ENCODE measurements at regions not wholly inside any gene's neighbourhood (a gene's known extent, or its start where the extent isn't known, plus 50 kb on each side); places are given as distances from the start of the nearest gene placed in this dataset.

DNA sequence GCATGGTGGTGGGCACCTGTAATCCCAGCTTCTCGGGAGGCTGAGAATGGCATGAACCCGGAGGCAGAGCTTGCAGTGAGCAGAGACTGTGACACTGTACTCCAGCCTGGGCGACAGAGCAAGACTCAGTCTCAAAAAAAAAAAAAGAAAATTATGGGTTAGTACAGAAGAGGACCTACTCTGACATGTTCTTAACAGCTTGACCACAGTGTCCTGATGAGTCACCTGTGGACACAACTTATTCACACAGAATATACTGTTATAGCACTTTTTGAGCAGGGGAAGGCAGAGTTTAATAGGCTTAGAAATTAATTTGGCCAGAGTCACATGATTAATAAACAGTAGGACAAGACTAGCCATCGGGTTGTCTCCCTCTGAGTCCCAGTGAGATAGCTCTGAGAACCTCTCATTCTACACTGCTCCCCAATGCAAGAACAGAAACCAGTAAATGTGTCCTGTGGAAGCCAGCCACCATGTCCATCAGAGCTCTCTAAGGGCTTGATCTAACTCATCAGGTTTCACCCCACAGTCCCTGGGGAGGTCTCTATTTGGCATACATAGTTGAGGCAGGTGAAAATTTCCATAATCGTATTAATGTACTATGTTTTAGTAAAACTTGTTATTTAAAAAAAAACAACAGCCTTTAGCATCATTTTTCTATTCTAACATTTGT is 1077.9 kb upstream of the C9orf72 start:
- 77 to 78% methylated on average over 2 to 5 of the region's 5 CpGs for WGBS, 2 donors

DNA sequence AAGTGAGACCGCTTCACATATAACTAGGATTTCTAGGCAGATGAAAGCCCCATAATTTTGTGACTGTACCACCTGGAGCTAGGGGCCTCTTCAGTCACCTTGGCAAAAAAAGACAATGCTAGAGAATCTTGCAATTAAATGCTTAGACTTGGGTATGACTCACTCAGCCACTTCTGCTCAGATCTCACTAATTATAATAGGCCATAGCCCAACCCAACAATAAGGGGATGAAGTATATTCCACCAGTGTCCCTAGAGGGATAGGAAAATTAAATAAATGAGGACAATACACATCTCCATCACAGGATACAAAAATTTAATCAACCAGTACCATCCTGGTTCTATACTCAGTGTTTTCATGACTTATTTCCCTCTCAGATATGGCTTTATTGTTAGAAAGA is 1079.9 kb upstream of the C9orf72 start:
- no peak overlapping the region for H3K27ac ChIP-seq
- H3K9me3 ChIP-seq: no peaks in the 10 kb centered on the region
- TF ChIP-seq, protein P1, sequence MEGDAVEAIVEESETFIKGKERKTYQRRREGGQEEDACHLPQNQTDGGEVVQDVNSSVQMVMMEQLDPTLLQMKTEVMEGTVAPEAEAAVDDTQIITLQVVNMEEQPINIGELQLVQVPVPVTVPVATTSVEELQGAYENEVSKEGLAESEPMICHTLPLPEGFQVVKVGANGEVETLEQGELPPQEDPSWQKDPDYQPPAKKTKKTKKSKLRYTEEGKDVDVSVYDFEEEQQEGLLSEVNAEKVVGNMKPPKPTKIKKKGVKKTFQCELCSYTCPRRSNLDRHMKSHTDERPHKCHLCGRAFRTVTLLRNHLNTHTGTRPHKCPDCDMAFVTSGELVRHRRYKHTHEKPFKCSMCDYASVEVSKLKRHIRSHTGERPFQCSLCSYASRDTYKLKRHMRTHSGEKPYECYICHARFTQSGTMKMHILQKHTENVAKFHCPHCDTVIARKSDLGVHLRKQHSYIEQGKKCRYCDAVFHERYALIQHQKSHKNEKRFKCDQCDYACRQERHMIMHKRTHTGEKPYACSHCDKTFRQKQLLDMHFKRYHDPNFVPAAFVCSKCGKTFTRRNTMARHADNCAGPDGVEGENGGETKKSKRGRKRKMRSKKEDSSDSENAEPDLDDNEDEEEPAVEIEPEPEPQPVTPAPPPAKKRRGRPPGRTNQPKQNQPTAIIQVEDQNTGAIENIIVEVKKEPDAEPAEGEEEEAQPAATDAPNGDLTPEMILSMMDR (IDR thresholded peaks at IDR 0.05): no peak
- no peak for TF ChIP-seq POLR2A (IDR thresholded peaks at IDR 0.05)
- no peak overlapping the region for H3K4me3 ChIP-seq
- DNase-seq: no peak
- intact Hi-C loops (cut with DNase I): no loop called here
- H3K36me3 ChIP-seq: no peaks in the 10 kb centered on the region
- no peaks in the 10 kb centered on the region for H3K27me3 ChIP-seq
- H3K4me1 ChIP-seq: no peaks in the 10 kb centered on the region
- WGBS, 2 donors: 87 to 93% methylated on average over 1 of the region's 1 CpG

More for the DNA sequence above, 1077.9 kb upstream of the C9orf72 start:
- DNase-seq: no peak
- Histone ChIP-seq H3K36me3 (no peaks in the 10 kb centered on the region), H3K27ac (no peak overlapping the region), H3K27me3 (no peaks in the 10 kb centered on the region), H3K4me1 (no peaks in the 10 kb centered on the region), H3K9me3 (no peaks in the 10 kb centered on the region), H3K4me3 (no peak overlapping the region)
- intact Hi-C loops (cut with DNase I): no loop called here
- TF ChIP-seq POLR2A (IDR thresholded peaks at IDR 0.05): no peak
- TF ChIP-seq, protein P1 (IDR thresholded peaks at IDR 0.05): no peak

DNA sequence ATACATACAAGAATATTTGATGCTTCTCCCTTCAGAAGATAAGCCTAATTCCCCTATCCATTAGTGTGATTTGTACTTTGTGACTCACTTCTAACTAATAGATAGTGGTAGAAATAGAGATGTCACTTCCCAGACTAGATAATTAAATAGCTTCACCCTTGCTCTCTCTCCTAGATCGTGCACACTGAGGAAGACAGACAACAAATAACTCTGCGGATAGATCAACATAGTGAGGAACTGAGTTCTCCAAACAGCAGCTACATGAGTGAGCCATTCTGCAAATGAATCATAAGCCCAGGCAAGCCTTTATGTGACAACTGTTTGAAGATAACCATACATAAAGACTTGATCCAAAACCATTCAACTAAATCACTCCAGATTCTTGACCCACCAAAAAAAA is 1083.4 kb upstream of the C9orf72 start:
- no peak for DNase-seq
- 58 to 64% methylated on average over 2 of the region's 2 CpGs for WGBS, 2 donors
- no peaks in the 10 kb centered on the region for H3K4me1 ChIP-seq
- no peak overlapping the region for H3K4me3 ChIP-seq
- no peaks in the 10 kb centered on the region for H3K9me3 ChIP-seq
- H3K27ac ChIP-seq: no peak overlapping the region
- H3K36me3 ChIP-seq: no peaks in the 10 kb centered on the region
- TF ChIP-seq, protein P1 (IDR thresholded peaks at IDR 0.05): no peak
- TF ChIP-seq POLR2A (IDR thresholded peaks at IDR 0.05): no peak
- intact Hi-C loops (cut with DNase I): no loop called here
- H3K27me3 ChIP-seq: no peaks in the 10 kb centered on the region

DNA sequence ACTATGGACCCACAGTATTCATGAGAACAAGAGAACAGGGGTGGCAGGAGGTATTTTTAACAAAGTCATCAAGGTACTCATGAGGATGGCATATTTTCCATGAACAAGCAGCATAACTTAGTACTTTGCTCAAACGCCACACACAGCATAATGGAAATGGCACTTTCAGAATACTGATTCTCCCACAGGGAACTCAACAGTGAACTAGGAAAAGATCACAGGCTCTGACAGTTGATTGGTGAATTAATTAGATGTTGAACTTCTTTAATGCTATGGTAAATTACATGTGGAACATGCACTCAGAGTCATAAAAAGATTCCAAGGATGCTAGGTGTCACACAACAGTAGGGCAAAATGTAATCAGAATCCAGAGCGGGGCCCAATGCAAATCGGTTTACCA is 1088.6 kb upstream of the C9orf72 start:
- Histone ChIP-seq H3K27me3 (no peaks in the 10 kb centered on the region), H3K27ac (no peak overlapping the region), H3K36me3 (no peaks in the 10 kb centered on the region), H3K4me3 (no peak overlapping the region), H3K4me1 (no peaks in the 10 kb centered on the region), H3K9me3 (no peaks in the 10 kb centered on the region)
- TF ChIP-seq, protein P1 (IDR thresholded peaks at IDR 0.05): no peak
- no peak for TF ChIP-seq POLR2A (IDR thresholded peaks at IDR 0.05)
- intact Hi-C loops (cut with DNase I): no loop called here
- 79 to 81% methylated on average over 3 of the region's 3 CpGs for WGBS, 2 donors
- no peak for DNase-seq

DNA sequence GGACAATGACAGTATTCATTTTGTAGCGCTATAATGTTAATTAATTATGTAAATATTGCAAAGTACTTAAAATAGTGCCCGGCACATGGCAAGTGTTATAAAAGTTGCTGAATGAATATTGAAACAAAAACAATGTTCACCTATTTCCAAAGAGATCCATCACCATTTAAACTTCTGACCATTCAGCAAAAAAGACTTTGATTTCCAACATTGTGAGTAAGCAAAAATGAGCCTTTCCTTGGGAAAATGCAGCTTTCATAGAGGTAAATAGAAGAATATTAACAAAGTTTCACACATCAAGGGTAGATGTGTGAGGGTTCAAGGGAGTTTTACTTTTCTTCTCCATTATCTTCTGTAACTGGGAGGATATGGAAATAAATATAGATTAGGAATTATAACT is 1089.4 kb upstream of the C9orf72 start:
- Histone ChIP-seq H3K4me3 (no peak overlapping the region), H3K27me3 (no peaks in the 10 kb centered on the region), H3K36me3 (no peaks in the 10 kb centered on the region), H3K4me1 (no peaks in the 10 kb centered on the region), H3K9me3 (no peaks in the 10 kb centered on the region), H3K27ac (no peak overlapping the region)
- WGBS, 2 donors: 91 to 93% methylated on average over 2 of the region's 2 CpGs
- intact Hi-C loops (cut with DNase I): no loop called here
- no peak for DNase-seq
- no peak for TF ChIP-seq POLR2A (IDR thresholded peaks at IDR 0.05)
- TF ChIP-seq, protein P1 (IDR thresholded peaks at IDR 0.05): no peak
